GM12878 (cell line): ENCODE measurements at regions not wholly inside any gene's neighbourhood (a gene's known extent, or its start where the extent isn't known, plus 50 kb on each side); places are given as distances from the start of the nearest gene placed in this dataset.

Source experiments
- ATAC-seq: fragments of 200-7000 bp; cut with Tn5 transposase; 3 replicates; pipeline ENCODE4 v1.9.1; 2020; ENCODE audit warnings: mild to moderate bottlenecking, moderate library complexity
- BruUV-seq: library from RNA; stranded (reverse); fragments of 400-500 nt; replicated peaks from 2 replicates; lab custom pipeline; 2021; lab: Mats Ljungman, UMichigan
- CTCF ChIA-PET: fragments of 300-600 bp; sonication (Branson Sonifier 250); formaldehyde crosslinking; extraction: SDS; loops from one replicate; lab custom pipeline; 2021; ENCODE audit warnings: inconsistent platforms; lab: Yijun Ruan, JAX
- POLR2A ChIA-PET: fragments of 350-600 bp; formaldehyde crosslinking; extraction: SDS; loops from one replicate; lab custom pipeline; 2021; ENCODE audit warnings: inconsistent platforms; lab: Charles Lee
- RAD21 ChIA-PET: fragments of 300-600 bp; sonication (Branson Sonifier 250); formaldehyde crosslinking; loops from one replicate; lab custom pipeline; 2023; ENCODE audit warnings: antibody characterized with exemption; ENCODE audit not compliant: unreplicated experiment; lab: Charles Lee
- SMC1A ChIA-PET: fragments of 300-600 bp; sonication (Branson Sonifier 250); formaldehyde crosslinking; loops from one replicate; lab custom pipeline; 2023; ENCODE audit not compliant: unreplicated experiment, uncharacterized antibody; lab: Charles Lee
- DNase-seq: peaks from one replicate; pipeline ENCODE4 v3.0.0-alpha.2; 2011; ENCODE audit warnings: low read depth, low spot score
- FAIRE-seq: peaks from 3 replicates; lab custom pipeline; 2011; peaks lifted over from hg19 to GRCh38; lab: Jason Lieb, UNC
- H2AFZ ChIP-seq: 2 replicates; pipeline ENCODE4 v1.6.0; 2011; ENCODE audit warnings: low read depth, low read length, control low read depth; ENCODE audit not compliant: control insufficient read depth
- H3K27ac ChIP-seq: 2 replicates; pipeline ENCODE4 v1.5.1; 2011; ENCODE audit warnings: control low read depth; ENCODE audit not compliant: control insufficient read depth, insufficient read depth
- H3K27me3 ChIP-seq, 2 experiments: replicated peaks in 1 of 2; 2 replicates each; pipeline versions ENCODE4 v1.6.0 to v1.6.1; 2011; ENCODE audit warnings: low read length in 1 of 2; ENCODE audit not compliant: control insufficient read depth in 2 of 2, insufficient read depth in 2 of 2
- H3K36me3 ChIP-seq, 2 experiments: 2 replicates each; pipeline ENCODE4 v1.5.1; 2011; ENCODE audit warnings: low read length in 1 of 2; ENCODE audit not compliant: control insufficient read depth in 2 of 2, insufficient read depth in 2 of 2
- H3K4me1 ChIP-seq: 2 replicates; pipeline ENCODE4 v1.6.1; 2011; ENCODE audit warnings: mild to moderate bottlenecking, low read length, moderate library complexity, mixed read lengths; ENCODE audit not compliant: control insufficient read depth, insufficient read depth
- H3K4me2 ChIP-seq: 2 replicates; pipeline ENCODE4 v1.6.0; 2011; ENCODE audit warnings: control low read depth; ENCODE audit not compliant: control insufficient read depth, insufficient read depth
- H3K4me3 ChIP-seq: fragments of 200-600 bp; sonication (generic); 2 replicates; pipeline ENCODE4 v1.5.1; 2016
- H3K79me2 ChIP-seq: 2 replicates; pipeline ENCODE4 v1.6.0; 2011; ENCODE audit warnings: low read length; ENCODE audit not compliant: control insufficient read depth, insufficient read depth
- H3K9ac ChIP-seq: 2 replicates; pipeline ENCODE4 v1.8.0; 2011; ENCODE audit warnings: low read length, control low read depth, mixed read lengths; ENCODE audit not compliant: control insufficient read depth, insufficient read depth
- H3K9me3 ChIP-seq: replicated peaks from 3 replicates; pipeline ENCODE4 v1.5.1; 2011; ENCODE audit warnings: mild to moderate bottlenecking, low read length; ENCODE audit not compliant: control insufficient read depth, insufficient read depth
- H4K20me1 ChIP-seq: 2 replicates; pipeline ENCODE4 v1.6.0; 2011; ENCODE audit not compliant: control insufficient read depth, insufficient read depth
- BCLAF1 ChIP-seq: fragments of 450-650 bp; IDR thresholded peaks from 2 replicates; pipeline ENCODE4 v1.6.1; 2017; ENCODE audit warnings: antibody characterized with exemption, mild to moderate bottlenecking, moderate library complexity
- EED ChIP-seq: sonication (generic); IDR thresholded peaks from 2 replicates; pipeline ENCODE4 v1.6.1; 2016; ENCODE audit warnings: antibody characterized with exemption, low read depth
- IRF5 ChIP-seq: fragments of 450-650 bp; IDR thresholded peaks from 2 replicates; pipeline ENCODE4 v1.6.1; 2017; ENCODE audit warnings: borderline replicate concordance
- KDM1A ChIP-seq: fragments of 200-600 bp; sonication (generic); IDR thresholded peaks from 2 replicates; pipeline ENCODE4 v1.6.1; 2016; ENCODE audit warnings: borderline replicate concordance
- RCOR1 ChIP-seq: conservative IDR thresholded peaks from 2 replicates; pipeline ENCODE4 v1.6.1; 2012; ENCODE audit warnings: low read depth, low read length, improper control_type of control experiment
- RELB ChIP-seq: fragments of 450-650 bp; IDR thresholded peaks from 2 replicates; pipeline ENCODE4 v1.6.1; 2017; ENCODE audit warnings: low read depth, mild to moderate bottlenecking, moderate library complexity
- SPI1 ChIP-seq: IDR thresholded peaks from 2 replicates; pipeline ENCODE4 v1.6.1; 2011; ENCODE audit warnings: low read depth, mild to moderate bottlenecking, low read length, moderate library complexity, borderline replicate concordance; ENCODE audit not compliant: insufficient read depth
- WGBS: methylation state at CpG from one replicate; pipeline ENCODE4 v1.1.6; 2016; ENCODE audit warnings: low lambda C conversion rate; ENCODE audit not compliant: insufficient replicate concordance, insufficient coverage; ENCODE audit errors: missing lambda C conversion rate; 5-methylcytosine and 5-hydroxymethylcytosine counted together
- in situ Hi-C: fragments of 300-500 bp; cut with MboI; formaldehyde crosslinking; loops from 9 replicates; pipeline ENCODE4 v1.14.3; 2018; ENCODE audit warnings: mixed read lengths
- intact Hi-C: fragments of 100-400 bp; cut with micrococcal nuclease; formaldehyde crosslinking; loops from one replicate; pipeline ENCODE4 v1.14.2; 2022; ENCODE audit not compliant: unreplicated experiment

GRCh38 chr12:65585648-65586602, 238.4 kb upstream of the HMGA2 start:
- Histone ChIP-seq H4K20me1 (no peaks in the 10 kb centered on the region), H3K4me2 (no peak overlapping the region), H3K4me3 (no peak overlapping the region), H3K9ac (no peak overlapping the region), H3K36me3 (no peaks in the 10 kb centered on the region), H3K27ac (no peak overlapping the region), H3K9me3 (no peaks in the 10 kb centered on the region), H3K27me3 (no peaks in the 10 kb centered on the region), H3K79me2 (no peaks in the 10 kb centered on the region), H2AFZ (no peak overlapping the region), H3K4me1 (no peaks in the 10 kb centered on the region)
- no peak for ATAC-seq
- ChIA-PET RAD21 (no interaction called here), SMC1A (interaction anchor here (0.6 kb wide), 1 partner anchor 16 kb away, joined by 3 read pairs; no protein-coding TSS in a partner anchor), CTCF (no interaction called here), POLR2A (no interaction called here)
- WGBS, result 0% methylated on average over 3 of the region's 3 CpGs
- BruUV-seq, result no TSS peak
- no peak for DNase-seq
- no peak for FAIRE-seq
- intact Hi-C loops, result no loop called here
- in situ Hi-C loops, result no loop called here
- no peak for TF ChIP-seq RELB
- no peak for TF ChIP-seq SPI1
- TF ChIP-seq EED, result no peak
- no peak for TF ChIP-seq RCOR1
- no peak for TF ChIP-seq BCLAF1
- no peak for TF ChIP-seq KDM1A
- no peak for TF ChIP-seq IRF5
